Activated CD8-positive, alpha-beta T cell treated with anti-CD3 and anti-CD28 coated beads, Interleukin-2, amount 10 ng/mL, durations not matched to agents 7 days and 5 days (primary cell): ENCODE measurements at regions not wholly inside any gene's neighbourhood (a gene's known extent, or its start where the extent isn't known, plus 50 kb on each side); places are given as distances from the start of the nearest gene placed in this dataset.

Source experiments
- ATAC-seq: fragments of 150-1000 bp; cut with Tn5 transposase; one replicate; pipeline ENCODE4 v1.10.0; 2021; ENCODE audit warnings: moderate library complexity
- CTCF ChIA-PET: fragments of 350-600 bp; sonication (Branson Sonifier 250); formaldehyde crosslinking; loops from one replicate; lab custom pipeline; 2021; ENCODE audit warnings: antibody characterized with exemption; lab: Charles Lee
- POLR2A ChIA-PET: fragments of 350-600 bp; sonication (Branson Sonifier 250); formaldehyde crosslinking; loops from one replicate; lab custom pipeline; 2021; ENCODE audit warnings: antibody characterized with exemption; lab: Charles Lee
- DNase-seq: peaks from one replicate; pipeline ENCODE4 v3.0.0-alpha.2; 2020
- H3K27ac Mint-ChIP-seq: one replicate; pipeline ENCODE4 v1.8.0; 2021; ENCODE audit warnings: mild to moderate bottlenecking, mixed read lengths
- H3K27me3 Mint-ChIP-seq: one replicate; pipeline ENCODE4 v1.8.0; 2021; ENCODE audit warnings: low read depth, mixed read lengths
- H3K36me3 Mint-ChIP-seq: one replicate; pipeline ENCODE4 v1.8.0; 2021; ENCODE audit warnings: low read depth, mixed read lengths
- H3K4me1 Mint-ChIP-seq: one replicate; pipeline ENCODE4 v1.8.0; 2021; ENCODE audit warnings: low read depth, mixed read lengths
- H3K4me3 Mint-ChIP-seq: one replicate; pipeline ENCODE4 v1.8.0; 2021; ENCODE audit warnings: mild to moderate bottlenecking, mixed read lengths
- H3K9me3 Mint-ChIP-seq: one replicate; pipeline ENCODE4 v1.8.0; 2022; ENCODE audit warnings: mixed read lengths; ENCODE audit not compliant: insufficient read depth

GRCh38 chr2:200171731-200172482, 134.6 kb upstream of the SPATS2L start:
- no peaks in the 10 kb centered on the region for H3K36me3 Mint-ChIP-seq
- no peak overlapping the region for H3K4me3 Mint-ChIP-seq
- H3K27ac Mint-ChIP-seq = no peak overlapping the region
- H3K4me1 Mint-ChIP-seq = peaks cover 3% of the 10 kb centered on the region
- DNase-seq (no peak), ATAC-seq (no peak)
- no peaks in the 10 kb centered on the region for H3K9me3 Mint-ChIP-seq
- ChIA-PET POLR2A (no interaction called here), CTCF (no interaction called here)
- peaks cover 13% of the 10 kb centered on the region for H3K27me3 Mint-ChIP-seq

- ChIA-PET POLR2A (no interaction called here), CTCF (no interaction called here)
- H3K27ac Mint-ChIP-seq = no peak overlapping the region
Observed at GRCh38 chr2:200172521-200172920, 134.0 kb upstream of the SPATS2L start.

GRCh38 chr2:200172944-200173581, 133.4 kb upstream of the SPATS2L start:
- Mint-ChIP-seq H3K27me3 (peaks cover 6% of the 10 kb centered on the region), H3K4me3 (no peak overlapping the region), H3K36me3 (no peaks in the 10 kb centered on the region), H3K27ac (no peak overlapping the region), H3K9me3 (no peaks in the 10 kb centered on the region), H3K4me1 (peaks cover 3% of the 10 kb centered on the region)
- ChIA-PET POLR2A (no interaction called here), CTCF (no interaction called here)
- DNase-seq (no peak), ATAC-seq (no peak)

More at GRCh38 chr2:200172521-200172920, 134.0 kb upstream of the SPATS2L start:
- Mint-ChIP-seq H3K27me3 (peaks cover 9% of the 10 kb centered on the region), H3K4me3 (no peak overlapping the region), H3K4me1 (peaks cover 3% of the 10 kb centered on the region), H3K36me3 (no peaks in the 10 kb centered on the region), H3K9me3 (no peaks in the 10 kb centered on the region)
- DNase-seq (no peak), ATAC-seq (no peak)

- no peaks in the 10 kb centered on the region for H3K9me3 Mint-ChIP-seq
Observed at GRCh38 chr2:200173691-200174090, 132.8 kb upstream of the SPATS2L start.

GRCh38 chr2:200174433-200175216, 131.9 kb upstream of the SPATS2L start:
- H3K4me1 Mint-ChIP-seq = peaks cover 3% of the 10 kb centered on the region
- H3K9me3 Mint-ChIP-seq = no peaks in the 10 kb centered on the region
- H3K27me3 Mint-ChIP-seq = peaks cover 3% of the 10 kb centered on the region
- no peak overlapping the region for H3K27ac Mint-ChIP-seq
- no peak for DNase-seq
- no peak overlapping the region for H3K4me3 Mint-ChIP-seq
- ChIA-PET POLR2A (no interaction called here), CTCF (no interaction called here)
- no peaks in the 10 kb centered on the region for H3K36me3 Mint-ChIP-seq
- no peak for ATAC-seq

More at GRCh38 chr2:200173691-200174090, 132.8 kb upstream of the SPATS2L start:
- H3K27ac Mint-ChIP-seq = no peak overlapping the region
- no peak overlapping the region for H3K4me3 Mint-ChIP-seq
- ChIA-PET POLR2A (no interaction called here), CTCF (no interaction called here)
- DNase-seq = no peak
- ATAC-seq = no peak
- H3K36me3 Mint-ChIP-seq = no peaks in the 10 kb centered on the region
- peaks cover 3% of the 10 kb centered on the region for H3K4me1 Mint-ChIP-seq
- H3K27me3 Mint-ChIP-seq = peaks cover 3% of the 10 kb centered on the region

GRCh38 chr2:200177971-200178911, 128.3 kb upstream of the SPATS2L start:
- Mint-ChIP-seq H3K36me3 (no peaks in the 10 kb centered on the region), H3K27me3 (peaks cover 8% of the 10 kb centered on the region), H3K4me3 (no peak overlapping the region), H3K27ac (no peak overlapping the region), H3K9me3 (no peaks in the 10 kb centered on the region), H3K4me1 (peaks cover 3% of the 10 kb centered on the region)
- CTCF ChIA-PET = no interaction called here
- POLR2A ChIA-PET = no interaction called here
- ATAC-seq = no peak
- no peak for DNase-seq

GRCh38 chr2:200179151-200179550, 127.3 kb upstream of the SPATS2L start:
- CTCF ChIA-PET = no interaction called here
- DNase-seq (no peak), ATAC-seq (no peak)
- no peaks in the 10 kb centered on the region for H3K36me3 Mint-ChIP-seq
- peaks cover 10% of the 10 kb centered on the region for H3K27me3 Mint-ChIP-seq
- H3K9me3 Mint-ChIP-seq = no peaks in the 10 kb centered on the region
- no peak overlapping the region for H3K4me3 Mint-ChIP-seq
- POLR2A ChIA-PET = no interaction called here
- peaks cover 3% of the 10 kb centered on the region for H3K4me1 Mint-ChIP-seq
- H3K27ac Mint-ChIP-seq = no peak overlapping the region

GRCh38 chr2:200180943-200181342, 125.5 kb upstream of the SPATS2L start:
- Mint-ChIP-seq H3K27me3 (peaks cover 13% of the 10 kb centered on the region), H3K9me3 (no peaks in the 10 kb centered on the region), H3K27ac (no peak overlapping the region), H3K4me3 (no peak overlapping the region), H3K4me1 (no peaks in the 10 kb centered on the region), H3K36me3 (no peaks in the 10 kb centered on the region)
- POLR2A ChIA-PET = no interaction called here
- DNase-seq = no peak
- CTCF ChIA-PET = interaction anchor here (1.4 kb wide), 1 partner anchor 20 kb away, joined by 3 read pairs; no protein-coding TSS in a partner anchor
- no peak for ATAC-seq

GRCh38 chr2:200181755-200182154, 124.7 kb upstream of the SPATS2L start:
- ChIA-PET POLR2A (no interaction called here), CTCF (interaction anchor here (1.4 kb wide), 1 partner anchor 19 kb away, joined by 3 read pairs; no protein-coding TSS in a partner anchor)
- Mint-ChIP-seq H3K9me3 (no peaks in the 10 kb centered on the region), H3K4me3 (no peak overlapping the region), H3K36me3 (no peaks in the 10 kb centered on the region), H3K27ac (no peak overlapping the region), H3K27me3 (peaks cover 14% of the 10 kb centered on the region), H3K4me1 (no peaks in the 10 kb centered on the region)
- no peak for ATAC-seq
- no peak for DNase-seq

GRCh38 chr2:200184748-200185627, 121.5 kb upstream of the SPATS2L start:
- Mint-ChIP-seq H3K27ac (no peak overlapping the region), H3K27me3 (peaks cover 20% of the 10 kb centered on the region), H3K4me3 (no peak overlapping the region), H3K36me3 (no peaks in the 10 kb centered on the region), H3K4me1 (no peaks in the 10 kb centered on the region), H3K9me3 (no peaks in the 10 kb centered on the region)
- ATAC-seq (no peak), DNase-seq (no peak)
- POLR2A ChIA-PET = no interaction called here
- CTCF ChIA-PET = no interaction called here
